ENCODE measurements at regions not wholly inside any gene's neighbourhood (a gene's known extent, or its start where the extent isn't known, plus 50 kb on each side); places are given as distances from the start of the nearest gene placed in this dataset.

GRCh38 chr18:35875566-35875965 is 96.9 kb upstream of the RMP24 start:
- no peak for TF ChIP-seq LARP7 (IDR thresholded peaks at IDR 0.05)
- no peak for TF ChIP-seq BRCA1 (IDR thresholded peaks at IDR 0.05; ENCODE audit: low read depth, low read length)
- TF ChIP-seq ZNF24 (IDR thresholded peaks at IDR 0.05), result no peak
- TF ChIP-seq IRF5 (IDR thresholded peaks at IDR 0.05; ENCODE audit: borderline replicate concordance), result no peak
- TF ChIP-seq, protein P1, sequence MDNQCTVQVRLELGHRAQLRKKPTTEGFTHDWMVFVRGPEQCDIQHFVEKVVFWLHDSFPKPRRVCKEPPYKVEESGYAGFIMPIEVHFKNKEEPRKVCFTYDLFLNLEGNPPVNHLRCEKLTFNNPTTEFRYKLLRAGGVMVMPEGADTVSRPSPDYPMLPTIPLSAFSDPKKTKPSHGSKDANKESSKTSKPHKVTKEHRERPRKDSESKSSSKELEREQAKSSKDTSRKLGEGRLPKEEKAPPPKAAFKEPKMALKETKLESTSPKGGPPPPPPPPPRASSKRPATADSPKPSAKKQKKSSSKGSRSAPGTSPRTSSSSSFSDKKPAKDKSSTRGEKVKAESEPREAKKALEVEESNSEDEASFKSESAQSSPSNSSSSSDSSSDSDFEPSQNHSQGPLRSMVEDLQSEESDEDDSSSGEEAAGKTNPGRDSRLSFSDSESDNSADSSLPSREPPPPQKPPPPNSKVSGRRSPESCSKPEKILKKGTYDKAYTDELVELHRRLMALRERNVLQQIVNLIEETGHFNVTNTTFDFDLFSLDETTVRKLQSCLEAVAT (IDR thresholded peaks at IDR 0.05), result no peak
- TF ChIP-seq POLR2AphosphoS2 (IDR thresholded peaks at IDR 0.05; ENCODE audit: low read depth, low read length), result no peak
- no peak for TF ChIP-seq CBX3 (IDR thresholded peaks at IDR 0.05; ENCODE audit: borderline replicate concordance, low read depth)
- no peak for TF ChIP-seq RB1 (IDR thresholded peaks at IDR 0.05; ENCODE audit: borderline replicate concordance)
- TF ChIP-seq, protein P2, sequence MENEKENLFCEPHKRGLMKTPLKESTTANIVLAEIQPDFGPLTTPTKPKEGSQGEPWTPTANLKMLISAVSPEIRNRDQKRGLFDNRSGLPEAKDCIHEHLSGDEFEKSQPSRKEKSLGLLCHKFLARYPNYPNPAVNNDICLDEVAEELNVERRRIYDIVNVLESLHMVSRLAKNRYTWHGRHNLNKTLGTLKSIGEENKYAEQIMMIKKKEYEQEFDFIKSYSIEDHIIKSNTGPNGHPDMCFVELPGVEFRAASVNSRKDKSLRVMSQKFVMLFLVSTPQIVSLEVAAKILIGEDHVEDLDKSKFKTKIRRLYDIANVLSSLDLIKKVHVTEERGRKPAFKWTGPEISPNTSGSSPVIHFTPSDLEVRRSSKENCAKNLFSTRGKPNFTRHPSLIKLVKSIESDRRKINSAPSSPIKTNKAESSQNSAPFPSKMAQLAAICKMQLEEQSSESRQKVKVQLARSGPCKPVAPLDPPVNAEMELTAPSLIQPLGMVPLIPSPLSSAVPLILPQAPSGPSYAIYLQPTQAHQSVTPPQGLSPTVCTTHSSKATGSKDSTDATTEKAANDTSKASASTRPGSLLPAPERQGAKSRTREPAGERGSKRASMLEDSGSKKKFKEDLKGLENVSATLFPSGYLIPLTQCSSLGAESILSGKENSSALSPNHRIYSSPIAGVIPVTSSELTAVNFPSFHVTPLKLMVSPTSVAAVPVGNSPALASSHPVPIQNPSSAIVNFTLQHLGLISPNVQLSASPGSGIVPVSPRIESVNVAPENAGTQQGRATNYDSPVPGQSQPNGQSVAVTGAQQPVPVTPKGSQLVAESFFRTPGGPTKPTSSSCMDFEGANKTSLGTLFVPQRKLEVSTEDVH (IDR thresholded peaks at IDR 0.05; ENCODE audit: low read depth, partially characterized antibody), result no peak
- no peak for TF ChIP-seq BCL11A (IDR thresholded peaks at IDR 0.05; ENCODE audit: low read depth, low read length)
- H3K4me2 ChIP-seq (ENCODE audit: control insufficient read depth, insufficient read depth), result no peak overlapping the region
- H3K4me1 ChIP-seq (ENCODE audit: control insufficient read depth, insufficient read depth, low read length), result no peaks in the 10 kb centered on the region
- H4K20me1 ChIP-seq (ENCODE audit: control insufficient read depth, insufficient read depth), result no peaks in the 10 kb centered on the region
- no TSS peak for BruUV-seq (replicated peaks)
- in situ Hi-C loops (cut with MboI), result no loop called here
- H3K79me2 ChIP-seq (ENCODE audit: control insufficient read depth, insufficient read depth, low read length), result no peaks in the 10 kb centered on the region
- peaks cover 0 to 2% of the 10 kb centered on the region in 2 experiments; a peak in 2 of 4 replicates for H3K27me3 ChIP-seq (replicated peaks in 1 of 2; ENCODE audit: control insufficient read depth in 2 of 2, insufficient read depth in 2 of 2, low read length in 1 of 2)
- POLR2A ChIA-PET, result no interaction called here
- SMC1A ChIA-PET (ENCODE audit: uncharacterized antibody, unreplicated experiment), result interaction anchor here (1.4 kb wide), 1 partner anchor 14 kb away, joined by 6 read pairs; no protein-coding TSS in a partner anchor
- ATAC-seq (no peak), DNase-seq (ENCODE audit: low read depth, low spot score) (no peak), FAIRE-seq (no peak)
- 56% methylated on average over 1 of the region's 1 CpG for WGBS (ENCODE audit: insufficient coverage, insufficient replicate concordance, low lambda C conversion rate, missing lambda C conversion rate)
- CTCF ChIA-PET, result interaction anchor here (1.4 to 2.0 kb wide), 2 partner anchors 10 to 122 kb away, joined by 3 to 5 read pairs; no protein-coding TSS in a partner anchor
- no peaks in the 10 kb centered on the region for H3K36me3 ChIP-seq (ENCODE audit: control insufficient read depth in 2 of 2, insufficient read depth in 2 of 2, low read length in 1 of 2)
- no peak overlapping the region for H2AFZ ChIP-seq (ENCODE audit: control insufficient read depth, low read depth, low read length)
- RAD21 ChIA-PET (ENCODE audit: unreplicated experiment), result interaction anchor here (0.8 kb wide), 1 partner anchor 36 kb away, joined by 3 read pairs; no protein-coding TSS in a partner anchor
- H3K9ac ChIP-seq (ENCODE audit: control insufficient read depth, insufficient read depth, low read length), result no peak overlapping the region
- no peak overlapping the region for H3K4me3 ChIP-seq
- H3K27ac ChIP-seq (ENCODE audit: control insufficient read depth, insufficient read depth), result no peak overlapping the region
- no peaks in the 10 kb centered on the region for H3K9me3 ChIP-seq (replicated peaks; ENCODE audit: control insufficient read depth, insufficient read depth, low read length)
- intact Hi-C loops (cut with micrococcal nuclease; ENCODE audit: unreplicated experiment), result no loop called here
